LNCaP clone FGC (cell line): ENCODE measurements at regions not wholly inside any gene's neighbourhood (a gene's known extent, or its start where the extent isn't known, plus 50 kb on each side); places are given as distances from the start of the nearest gene placed in this dataset.
"Not testable (repeated sequence)": the region's sequence is repeated elsewhere in the genome, so short reads cannot be mapped to it uniquely, and the experiment has no call there.

Experiments
- DNase-seq: peaks from one replicate; pipeline ENCODE4 v3.0.0-alpha.2; 2011; ENCODE audit warnings: low read depth
- H3K4me3 ChIP-seq: 2 replicates; pipeline ENCODE4 v1.5.1; 2011; ENCODE audit warnings: mild to moderate bottlenecking, low read depth, low read length, control low read depth
- TF ChIP-seq, protein P1 (sequence below): IDR thresholded peaks from 2 replicates; pipeline ENCODE4 v1.5.1; 2012; ENCODE audit warnings: mild to moderate bottlenecking; ENCODE audit not compliant: control insufficient read depth, insufficient read depth; ENCODE audit errors: extremely low read depth

DNA sequence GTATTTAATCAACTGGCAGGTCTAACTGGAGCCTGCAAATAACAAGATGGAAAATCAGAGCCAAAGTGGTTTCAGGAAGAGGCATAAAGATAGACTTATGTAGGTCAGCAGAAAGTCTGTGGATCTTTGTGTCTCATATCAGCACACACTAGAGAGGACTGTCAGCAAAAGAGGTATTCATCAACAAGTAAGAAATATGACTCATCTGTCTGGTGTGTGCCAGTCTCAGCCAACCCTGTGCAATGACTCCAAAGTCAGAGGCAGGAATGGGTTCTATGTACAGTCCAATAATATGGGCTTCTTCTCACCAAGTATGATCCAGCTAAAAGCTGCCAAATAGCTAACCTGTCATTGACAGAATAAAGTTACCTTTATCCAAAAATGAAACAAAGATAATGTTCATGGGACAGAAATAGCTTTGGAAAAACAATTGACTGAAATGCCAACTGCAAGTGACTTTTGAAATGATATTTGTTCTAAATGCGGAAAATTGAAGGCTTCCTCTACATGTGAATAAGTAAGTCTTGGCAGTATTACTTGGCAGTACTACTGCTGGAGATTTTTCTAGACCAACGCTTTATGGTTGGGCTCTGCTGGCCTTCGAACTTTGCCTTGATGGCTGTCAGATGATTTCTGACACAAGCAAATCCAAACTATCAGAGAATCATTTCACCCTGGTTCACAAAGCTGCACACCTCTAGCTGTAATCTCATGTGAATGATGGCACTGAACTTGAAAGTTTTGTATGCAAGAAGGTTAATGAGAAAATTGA lies 272.3 kb upstream of the SEMA3C start:
- H3K4me3 ChIP-seq, result no peak overlapping the region
- TF ChIP-seq, protein P1, sequence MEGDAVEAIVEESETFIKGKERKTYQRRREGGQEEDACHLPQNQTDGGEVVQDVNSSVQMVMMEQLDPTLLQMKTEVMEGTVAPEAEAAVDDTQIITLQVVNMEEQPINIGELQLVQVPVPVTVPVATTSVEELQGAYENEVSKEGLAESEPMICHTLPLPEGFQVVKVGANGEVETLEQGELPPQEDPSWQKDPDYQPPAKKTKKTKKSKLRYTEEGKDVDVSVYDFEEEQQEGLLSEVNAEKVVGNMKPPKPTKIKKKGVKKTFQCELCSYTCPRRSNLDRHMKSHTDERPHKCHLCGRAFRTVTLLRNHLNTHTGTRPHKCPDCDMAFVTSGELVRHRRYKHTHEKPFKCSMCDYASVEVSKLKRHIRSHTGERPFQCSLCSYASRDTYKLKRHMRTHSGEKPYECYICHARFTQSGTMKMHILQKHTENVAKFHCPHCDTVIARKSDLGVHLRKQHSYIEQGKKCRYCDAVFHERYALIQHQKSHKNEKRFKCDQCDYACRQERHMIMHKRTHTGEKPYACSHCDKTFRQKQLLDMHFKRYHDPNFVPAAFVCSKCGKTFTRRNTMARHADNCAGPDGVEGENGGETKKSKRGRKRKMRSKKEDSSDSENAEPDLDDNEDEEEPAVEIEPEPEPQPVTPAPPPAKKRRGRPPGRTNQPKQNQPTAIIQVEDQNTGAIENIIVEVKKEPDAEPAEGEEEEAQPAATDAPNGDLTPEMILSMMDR, result no peak
- no peak for DNase-seq

DNA sequence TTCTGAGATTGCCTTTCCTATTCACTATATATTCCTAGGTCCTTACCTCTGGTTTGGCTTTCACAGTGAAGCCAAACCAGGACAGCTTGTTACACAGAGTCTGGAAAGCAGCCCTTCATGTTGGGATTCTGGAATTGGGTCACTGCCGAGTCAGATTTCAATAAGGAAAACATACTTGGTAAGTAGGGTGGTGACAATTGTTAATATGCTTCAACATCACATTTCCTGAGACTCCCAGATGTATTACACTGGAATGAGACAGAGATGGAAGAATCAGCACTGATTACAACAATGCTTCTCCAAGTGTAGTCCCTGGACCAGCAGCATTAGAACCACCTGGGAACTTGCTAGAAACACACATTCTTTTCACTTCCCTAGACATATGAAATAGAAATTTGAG lies 268.9 kb upstream of the SEMA3C start:
- no peak for DNase-seq
- TF ChIP-seq, protein P1, result no peak
- no peak overlapping the region for H3K4me3 ChIP-seq

DNA sequence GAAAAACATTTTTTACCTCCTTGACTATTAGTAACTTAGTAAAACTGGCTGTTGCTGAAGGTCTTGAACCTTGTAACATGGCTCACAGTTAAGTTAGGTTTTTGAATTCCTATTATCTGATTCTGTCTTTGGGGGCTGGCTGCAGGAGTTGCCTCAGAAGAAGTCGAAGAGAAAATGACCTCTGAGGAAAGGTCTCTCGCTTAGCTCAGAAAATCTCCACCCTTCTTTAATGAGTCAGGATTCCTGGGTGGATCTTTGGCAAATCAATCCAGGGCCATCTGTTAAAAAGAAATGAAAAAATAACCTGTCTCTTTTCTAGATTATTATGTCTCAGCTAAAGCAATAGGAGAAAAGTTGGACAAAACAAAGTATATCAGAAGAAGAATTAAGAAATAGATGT lies 267.8 kb upstream of the SEMA3C start:
- H3K4me3 ChIP-seq, result no peak overlapping the region
- DNase-seq, result no peak
- TF ChIP-seq, protein P1, result no peak

DNA sequence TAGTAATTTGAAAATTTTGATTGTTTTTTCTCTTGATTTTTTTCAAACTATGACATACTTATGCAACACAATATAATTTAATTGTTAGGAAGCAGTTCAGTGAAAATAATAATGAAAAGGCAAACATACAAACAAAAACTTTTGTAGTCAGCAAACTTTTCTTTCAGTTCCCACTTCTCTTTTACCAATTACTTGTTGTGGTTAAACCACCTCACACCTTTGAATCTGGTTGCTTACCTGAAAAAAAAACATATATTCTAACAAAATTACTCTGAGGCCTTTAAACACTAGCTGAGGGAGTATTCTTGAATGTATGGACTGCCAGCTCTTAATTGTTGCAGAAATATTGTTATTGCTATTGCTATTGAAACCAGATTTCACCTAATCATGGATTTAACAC lies 266.2 kb upstream of the SEMA3C start:
- no peak overlapping the region for H3K4me3 ChIP-seq
- no peak for DNase-seq
- TF ChIP-seq, protein P1, result no peak

DNA sequence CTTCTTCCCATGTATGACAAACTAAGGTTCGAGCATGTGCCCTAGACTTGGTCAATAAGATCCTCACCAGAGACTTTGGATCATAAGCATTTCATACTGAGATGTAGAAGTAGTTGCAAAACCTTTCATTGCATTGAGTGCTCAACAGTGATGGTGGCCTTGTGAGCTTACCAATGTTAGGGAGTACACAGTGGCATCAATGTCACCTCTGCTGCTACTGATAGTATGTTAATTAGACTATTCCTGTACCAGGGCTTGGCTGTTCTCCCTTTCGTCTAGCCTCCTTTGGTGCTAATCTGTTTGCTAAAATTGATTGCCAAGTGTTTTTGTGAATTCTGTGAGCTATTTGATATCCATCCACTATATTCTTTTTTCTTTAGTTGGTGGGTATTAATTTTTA lies 264.5 kb upstream of the SEMA3C start:
- DNase-seq, result no peak
- TF ChIP-seq, protein P1, result no peak

DNA sequence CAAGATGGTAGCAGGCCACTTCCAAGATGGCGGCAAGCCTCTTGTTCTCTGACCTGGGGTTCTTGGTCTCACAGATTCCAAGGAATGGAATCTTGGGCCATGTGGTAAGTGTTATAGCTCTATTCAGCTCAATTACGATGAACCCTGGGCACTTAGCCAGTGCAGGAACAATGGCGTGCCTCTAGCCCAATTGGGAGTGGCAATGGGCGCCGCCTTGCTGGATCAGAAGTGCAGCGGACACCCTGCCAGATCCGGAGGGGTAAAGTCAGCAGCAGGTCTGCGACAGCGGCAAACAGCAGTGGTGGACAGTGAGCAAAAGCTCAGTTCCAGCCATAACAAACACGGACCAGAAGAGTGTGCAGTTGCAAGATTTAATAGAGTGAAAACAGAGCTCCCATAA lies 263.2 kb upstream of the SEMA3C start:
- not testable (repeated sequence) for DNase-seq, H3K4me3 ChIP-seq

More for the DNA sequence above, 264.5 kb upstream of the SEMA3C start:
- H3K4me3 ChIP-seq, result no peak overlapping the region

DNA sequence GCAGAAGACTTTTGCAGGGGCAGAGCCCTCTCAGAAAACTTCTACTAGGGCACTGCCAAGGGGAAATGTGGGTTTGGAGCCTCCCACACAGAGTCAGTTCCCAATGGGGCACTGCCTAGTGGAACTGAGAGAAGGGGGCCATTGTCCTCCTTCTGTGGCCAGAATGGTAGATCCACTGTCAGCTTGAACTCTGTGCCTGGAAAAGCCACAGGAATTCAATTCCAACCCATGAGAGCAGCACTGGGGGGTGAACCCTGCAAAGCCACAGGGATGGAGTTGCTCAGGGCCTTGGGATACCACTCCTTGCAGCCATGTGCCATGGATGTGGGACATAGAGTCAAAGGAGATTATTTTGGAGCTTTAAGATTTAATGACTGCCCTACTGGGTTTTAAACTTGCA lies 262.2 kb upstream of the SEMA3C start:
- DNase-seq, result no peak
- TF ChIP-seq, protein P1, result no peak
- H3K4me3 ChIP-seq, result no peak overlapping the region

DNA sequence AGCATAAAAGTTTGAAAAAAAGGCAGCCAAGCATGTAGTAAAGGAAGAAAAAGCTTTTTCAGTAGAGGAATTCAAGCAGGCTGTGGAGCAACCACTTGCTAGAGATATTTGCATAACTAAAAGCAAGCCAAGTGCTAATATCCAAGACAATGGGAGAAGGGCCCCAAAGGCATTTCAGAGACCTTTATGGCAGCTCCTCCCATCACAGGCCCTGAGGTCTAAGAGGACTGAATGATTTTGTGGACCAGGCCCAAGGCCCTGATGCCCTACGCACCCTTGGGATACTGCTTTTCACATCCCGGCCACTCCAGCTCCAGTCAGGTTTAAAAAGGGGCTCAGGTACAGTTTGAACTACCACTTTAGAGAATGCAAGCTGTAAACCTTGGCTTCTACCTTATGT lies 261.7 kb upstream of the SEMA3C start:
- TF ChIP-seq, protein P1, result no peak
- no peak for DNase-seq
- H3K4me3 ChIP-seq, result no peak overlapping the region
